GM19463 (cell line): ENCODE measurements at regions not wholly inside any gene's neighbourhood (a gene's known extent, or its start where the extent isn't known, plus 50 kb on each side); places are given as distances from the start of the nearest gene placed in this dataset.
A peak's percentile ranks its signal among the peaks of the same experiment; 100 is the strongest.

Source experiments
- ATAC-seq: cut with Tn5 transposase; IDR thresholded peaks from one replicate; pipeline ENCODE4 v1.9.1; 2021; ENCODE audit warnings: mild to moderate bottlenecking, moderate library complexity; ENCODE audit not compliant: unreplicated experiment

- no peak for ATAC-seq
These were observed 155.2 kb downstream of the LRIG3 start for GRCh38 chr12:58765076-58765475.

- ATAC-seq = no peak
These were observed 154.4 kb downstream of the LRIG3 start for GRCh38 chr12:58765653-58766512.

GRCh38 chr12:58766513-58766870 is 153.8 kb downstream of the LRIG3 start:
- ATAC-seq = no peak

- ATAC-seq = no peak
These were observed 152.8 kb downstream of the LRIG3 start for GRCh38 chr12:58767496-58767895.

- no peak for ATAC-seq
These were observed 146.3 kb downstream of the LRIG3 start for GRCh38 chr12:58773986-58774385.

- no peak for ATAC-seq
These were observed 145.6 kb downstream of the LRIG3 start for GRCh38 chr12:58774731-58775130.

GRCh38 chr12:58775396-58775795 is 144.9 kb downstream of the LRIG3 start:
- no peak for ATAC-seq

GRCh38 chr12:58776144-58776543 is 144.2 kb downstream of the LRIG3 start:
- no peak for ATAC-seq

GRCh38 chr12:58777815-58778214 is 142.5 kb downstream of the LRIG3 start:
- no peak for ATAC-seq

- ATAC-seq = no peak
These were observed 138.7 kb downstream of the LRIG3 start for GRCh38 chr12:58781609-58782008.

- no peak for ATAC-seq
These were observed 133.1 kb downstream of the LRIG3 start for GRCh38 chr12:58787021-58787760.

GRCh38 chr12:58794859-58795258 is 125.4 kb downstream of the LRIG3 start:
- peak; percentile 78 for ATAC-seq

GRCh38 chr12:58795825-58796224 is 124.5 kb downstream of the LRIG3 start:
- no peak for ATAC-seq

GRCh38 chr12:58801986-58802385 is 118.3 kb downstream of the LRIG3 start:
- ATAC-seq = no peak

- ATAC-seq = no peak
These were observed 116.4 kb downstream of the LRIG3 start for GRCh38 chr12:58803908-58804307.

GRCh38 chr12:58804749-58805148 is 115.6 kb downstream of the LRIG3 start:
- ATAC-seq = peak; percentile 74

- no peak for ATAC-seq
These were observed 111.2 kb downstream of the LRIG3 start for GRCh38 chr12:58809064-58809607.

- ATAC-seq = no peak
These were observed 109.0 kb downstream of the LRIG3 start for GRCh38 chr12:58811346-58811745.

GRCh38 chr12:58812214-58812613 is 108.1 kb downstream of the LRIG3 start:
- ATAC-seq = no peak

- no peak for ATAC-seq
These were observed 106.3 kb downstream of the LRIG3 start for GRCh38 chr12:58814036-58814435.

GRCh38 chr12:58815235-58815634 is 105.1 kb downstream of the LRIG3 start:
- no peak for ATAC-seq

- ATAC-seq = no peak
These were observed 101.8 kb downstream of the LRIG3 start for GRCh38 chr12:58818546-58818945.
